ENCODE measurements at regions not wholly inside any gene's neighbourhood (a gene's known extent, or its start where the extent isn't known, plus 50 kb on each side); places are given as distances from the start of the nearest gene placed in this dataset.

- TF ChIP-seq CTCF (IDR thresholded peaks at IDR 0.05; ENCODE audit: extremely low read depth, low read depth, low read length) = no peak
- H3K4me1 ChIP-seq (ENCODE audit: insufficient read depth, low read length) = no peaks in the 10 kb centered on the region
- no peak overlapping the region for H3K4me3 ChIP-seq (ENCODE audit: insufficient read depth, low read length)
- H3K27ac ChIP-seq (ENCODE audit: low read depth, low read length) = no peak overlapping the region
- H3K9me3 ChIP-seq (ENCODE audit: low read depth, low read length) = no peaks in the 10 kb centered on the region
- DNase-seq (ENCODE audit: insufficient read length, low spot score, missing footprints) = no peak
- no peaks in the 10 kb centered on the region for H3K27me3 ChIP-seq (ENCODE audit: insufficient read depth, low read length)
- no peaks in the 10 kb centered on the region for H3K79me2 ChIP-seq (ENCODE audit: insufficient read depth, low read length)
- H2AFZ ChIP-seq (ENCODE audit: low read length) = no peak overlapping the region
- no peaks in the 10 kb centered on the region for H3K36me3 ChIP-seq (ENCODE audit: insufficient read depth, low read length)
- H3K4me2 ChIP-seq (ENCODE audit: insufficient read depth, low read length) = no peak overlapping the region
- no peaks in the 10 kb centered on the region for H4K20me1 ChIP-seq (ENCODE audit: insufficient read depth, low read length)
Observed at GRCh38 chr11:114928260-114928870, 250.0 kb downstream of the NXPE2 start.

- Histone ChIP-seq H3K4me1 (ENCODE audit: insufficient read depth, low read length) (no peaks in the 10 kb centered on the region), H3K4me3 (ENCODE audit: insufficient read depth, low read length) (no peak overlapping the region), H3K79me2 (ENCODE audit: insufficient read depth, low read length) (no peaks in the 10 kb centered on the region), H3K36me3 (ENCODE audit: insufficient read depth, low read length) (no peaks in the 10 kb centered on the region), H4K20me1 (ENCODE audit: insufficient read depth, low read length) (no peaks in the 10 kb centered on the region), H3K27ac (ENCODE audit: low read depth, low read length) (no peak overlapping the region), H3K27me3 (ENCODE audit: insufficient read depth, low read length) (no peaks in the 10 kb centered on the region), H3K9me3 (ENCODE audit: low read depth, low read length) (no peaks in the 10 kb centered on the region), H3K4me2 (ENCODE audit: insufficient read depth, low read length) (no peak overlapping the region), H2AFZ (ENCODE audit: low read length) (no peak overlapping the region)
- DNase-seq (ENCODE audit: insufficient read length, low spot score, missing footprints) = no peak
- no peak for TF ChIP-seq CTCF (IDR thresholded peaks at IDR 0.05; ENCODE audit: extremely low read depth, low read depth, low read length)
Observed at GRCh38 chr11:114929351-114930000, 251.1 kb downstream of the NXPE2 start.

GRCh38 chr11:114938799-114939198 lies 260.5 kb downstream of the NXPE2 start:
- DNase-seq (ENCODE audit: insufficient read length, low spot score, missing footprints) = no peak
- Histone ChIP-seq H3K4me2 (ENCODE audit: insufficient read depth, low read length) (no peak overlapping the region), H3K9me3 (ENCODE audit: low read depth, low read length) (no peaks in the 10 kb centered on the region), H3K4me1 (ENCODE audit: insufficient read depth, low read length) (no peaks in the 10 kb centered on the region), H3K36me3 (ENCODE audit: insufficient read depth, low read length) (no peaks in the 10 kb centered on the region), H3K27me3 (ENCODE audit: insufficient read depth, low read length) (no peaks in the 10 kb centered on the region), H2AFZ (ENCODE audit: low read length) (no peak overlapping the region), H3K27ac (ENCODE audit: low read depth, low read length) (no peak overlapping the region), H3K4me3 (ENCODE audit: insufficient read depth, low read length) (no peak overlapping the region), H4K20me1 (ENCODE audit: insufficient read depth, low read length) (no peaks in the 10 kb centered on the region), H3K79me2 (ENCODE audit: insufficient read depth, low read length) (no peaks in the 10 kb centered on the region)
- no peak for TF ChIP-seq CTCF (IDR thresholded peaks at IDR 0.05; ENCODE audit: extremely low read depth, low read depth, low read length)

GRCh38 chr11:114942207-114942606 lies 263.9 kb downstream of the NXPE2 start:
- Histone ChIP-seq H3K79me2 (ENCODE audit: insufficient read depth, low read length) (no peaks in the 10 kb centered on the region), H3K9me3 (ENCODE audit: low read depth, low read length) (peaks cover 2% of the 10 kb centered on the region), H3K4me3 (ENCODE audit: insufficient read depth, low read length) (no peak overlapping the region), H4K20me1 (ENCODE audit: insufficient read depth, low read length) (no peaks in the 10 kb centered on the region), H3K4me2 (ENCODE audit: insufficient read depth, low read length) (no peak overlapping the region), H2AFZ (ENCODE audit: low read length) (no peak overlapping the region), H3K4me1 (ENCODE audit: insufficient read depth, low read length) (no peaks in the 10 kb centered on the region), H3K27me3 (ENCODE audit: insufficient read depth, low read length) (no peaks in the 10 kb centered on the region), H3K27ac (ENCODE audit: low read depth, low read length) (no peak overlapping the region), H3K36me3 (ENCODE audit: insufficient read depth, low read length) (no peaks in the 10 kb centered on the region)
- TF ChIP-seq CTCF (IDR thresholded peaks at IDR 0.05; ENCODE audit: extremely low read depth, low read depth, low read length) = no peak
- DNase-seq (ENCODE audit: insufficient read length, low spot score, missing footprints) = no peak
